GM04503 (cell line): ENCODE measurements at regions not wholly inside any gene's neighbourhood (a gene's known extent, or its start where the extent isn't known, plus 50 kb on each side); places are given as distances from the start of the nearest gene placed in this dataset.

Experiments
- DNase-seq: peaks from one replicate; pipeline ENCODE4 v3.0.0-alpha.2; 2012; ENCODE audit warnings: low read depth

GRCh38 chr7:27364344-27364758 lies 121.7 kb downstream of the EVX1 start:
- peak; percentile 62 for DNase-seq

- DNase-seq = no peak
Observed at GRCh38 chr7:27367179-27367932, 124.8 kb downstream of the EVX1 start.

GRCh38 chr7:27367933-27368549 lies 125.4 kb downstream of the EVX1 start:
- DNase-seq = no peak

- no peak for DNase-seq
Observed at GRCh38 chr7:27374958-27375841, 132.6 kb downstream of the EVX1 start.

GRCh38 chr7:27375958-27376357 lies 133.4 kb downstream of the EVX1 start:
- DNase-seq = no peak

GRCh38 chr7:27377988-27378387 lies 135.4 kb downstream of the EVX1 start:
- no peak for DNase-seq

GRCh38 chr7:27382307-27382706 lies 139.7 kb downstream of the EVX1 start:
- DNase-seq = no peak

- no peak for DNase-seq
Observed at GRCh38 chr7:27386581-27386980, 144.0 kb downstream of the EVX1 start.

- no peak for DNase-seq
Observed at GRCh38 chr7:27387864-27388263, 145.3 kb downstream of the EVX1 start.

GRCh38 chr7:27388561-27388960 lies 146.0 kb downstream of the EVX1 start:
- no peak for DNase-seq

- no peak for DNase-seq
Observed at GRCh38 chr7:27389496-27389895, 146.9 kb downstream of the EVX1 start.

- DNase-seq = no peak
Observed at GRCh38 chr7:27392477-27392876, 149.9 kb downstream of the EVX1 start.

GRCh38 chr7:27394871-27395270 lies 152.3 kb downstream of the EVX1 start:
- DNase-seq = no peak

- DNase-seq = no peak
Observed at GRCh38 chr7:27395626-27396025, 153.0 kb downstream of the EVX1 start.

- DNase-seq = no peak
Observed at GRCh38 chr7:27397503-27397902, 154.9 kb downstream of the EVX1 start.

GRCh38 chr7:27398851-27399250 lies 156.2 kb downstream of the EVX1 start:
- DNase-seq = no peak

GRCh38 chr7:27399791-27400567 lies 157.4 kb downstream of the EVX1 start:
- no peak for DNase-seq

GRCh38 chr7:27405780-27406179 lies 163.2 kb downstream of the EVX1 start:
- DNase-seq = no peak

GRCh38 chr7:27409311-27409710 lies 166.7 kb downstream of the EVX1 start:
- no peak for DNase-seq

GRCh38 chr7:27409776-27410175 lies 167.2 kb downstream of the EVX1 start:
- DNase-seq = peak; percentile 3

- no peak for DNase-seq
Observed at GRCh38 chr7:27410812-27411544, 168.4 kb downstream of the EVX1 start.
